GM06990 (cell line): ENCODE measurements at regions not wholly inside any gene's neighbourhood (a gene's known extent, or its start where the extent isn't known, plus 50 kb on each side); places are given as distances from the start of the nearest gene placed in this dataset.

ENCODE experiments used
- DNase-seq: peaks from one replicate; pipeline ENCODE4 v3.0.0-alpha.2; 2011; ENCODE audit not compliant: insufficient read length; ENCODE audit errors: extremely low read depth
- H3K27me3 ChIP-seq: replicated peaks from 2 replicates; pipeline ENCODE4 v1.6.0; 2011; ENCODE audit warnings: low read length; ENCODE audit not compliant: control insufficient read depth, insufficient read depth
- H3K36me3 ChIP-seq: 2 replicates; pipeline ENCODE4 v1.5.1; 2011; ENCODE audit warnings: low read length; ENCODE audit not compliant: control insufficient read depth, insufficient read depth
- H3K4me3 ChIP-seq: replicated peaks from 2 replicates; pipeline ENCODE4 v1.5.1; 2011; ENCODE audit warnings: low read depth, mild to moderate bottlenecking, control low read depth, low read length
- CTCF ChIP-seq: IDR thresholded peaks from 2 replicates; pipeline ENCODE4 v1.5.1; 2011; ENCODE audit warnings: low read length, control low read depth, mild to moderate bottlenecking, inconsistent platforms; ENCODE audit not compliant: insufficient read depth, poor library complexity, severe bottlenecking

GRCh38 chr4:56286763-56287162, 100.5 kb downstream of the AASDH start:
- no peak for DNase-seq
- Histone ChIP-seq H3K27me3 (no peaks in the 10 kb centered on the region), H3K36me3 (no peaks in the 10 kb centered on the region), H3K4me3 (no peak overlapping the region)
- no peak for TF ChIP-seq CTCF

DNA sequence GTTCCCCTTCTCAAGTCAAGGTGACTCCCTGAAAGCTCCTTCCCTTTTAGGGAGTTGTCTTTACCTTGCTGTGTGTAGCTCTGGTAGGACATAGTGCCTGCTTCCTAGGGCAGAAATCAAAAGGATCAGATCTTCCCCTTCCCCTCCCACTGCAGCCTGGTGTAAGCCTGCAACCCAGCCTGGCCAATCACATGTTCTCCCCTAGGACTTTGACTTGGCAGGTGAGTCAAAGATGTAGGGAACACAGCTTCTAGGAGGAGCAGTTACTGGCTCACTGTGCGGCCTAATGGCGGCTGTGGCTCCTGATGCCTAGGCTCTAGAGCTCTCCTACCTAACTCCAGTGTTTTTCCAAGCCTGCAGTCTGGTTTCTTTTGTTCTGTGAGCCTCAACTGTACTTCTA, 103.9 kb downstream of the AASDH start:
- no peak for TF ChIP-seq CTCF
- H3K36me3 ChIP-seq: no peaks in the 10 kb centered on the region
- DNase-seq: no peak
- H3K4me3 ChIP-seq: no peak overlapping the region
- H3K27me3 ChIP-seq: no peaks in the 10 kb centered on the region

GRCh38 chr4:56282004-56282403, 105.3 kb downstream of the AASDH start:
- DNase-seq: no peak
- no peak for TF ChIP-seq CTCF

DNA sequence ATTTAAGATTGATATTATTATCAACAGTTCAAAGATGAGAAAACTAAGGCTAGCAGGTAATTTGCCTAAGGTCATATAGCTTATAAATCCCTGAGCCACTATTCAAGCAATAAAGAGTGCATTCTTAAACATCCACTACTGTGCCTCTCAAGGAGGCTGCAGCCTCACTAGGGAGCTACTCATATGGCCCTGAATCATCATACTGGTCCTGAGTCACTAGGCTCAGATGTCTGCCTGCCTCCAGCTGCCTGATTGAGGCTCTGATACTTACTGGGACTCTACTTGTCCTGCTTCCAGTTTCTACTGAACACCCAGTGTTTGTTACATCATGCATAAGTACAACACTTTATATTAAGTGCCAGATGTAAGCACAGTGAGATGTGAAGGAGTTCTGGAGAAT, 110.7 kb downstream of the AASDH start:
- no peak for DNase-seq
- Histone ChIP-seq H3K36me3 (no peaks in the 10 kb centered on the region), H3K4me3 (no peak overlapping the region), H3K27me3 (no peaks in the 10 kb centered on the region; the same call in 1 of the 2 replicates)
- no peak for TF ChIP-seq CTCF

More at GRCh38 chr4:56282004-56282403, 105.3 kb downstream of the AASDH start:
- Histone ChIP-seq H3K4me3 (no peak overlapping the region), H3K36me3 (no peaks in the 10 kb centered on the region), H3K27me3 (no peaks in the 10 kb centered on the region)

- no peaks in the 10 kb centered on the region; the same call in 1 of the 2 replicates for H3K27me3 ChIP-seq
- no peak overlapping the region for H3K4me3 ChIP-seq
- no peak for TF ChIP-seq CTCF
- H3K36me3 ChIP-seq: no peaks in the 10 kb centered on the region
- DNase-seq: no peak
Observed at GRCh38 chr4:56273391-56273790, 113.9 kb downstream of the AASDH start.

GRCh38 chr4:56272927-56273326, 114.4 kb downstream of the AASDH start:
- Histone ChIP-seq H3K4me3 (no peak overlapping the region), H3K27me3 (no peaks in the 10 kb centered on the region; the same call in 1 of the 2 replicates), H3K36me3 (no peaks in the 10 kb centered on the region)
- no peak for DNase-seq
- no peak for TF ChIP-seq CTCF
